ENCODE measurements at regions not wholly inside any gene's neighbourhood (a gene's known extent, or its start where the extent isn't known, plus 50 kb on each side); places are given as distances from the start of the nearest gene placed in this dataset.
"Not testable (repeated sequence)": the region's sequence is repeated elsewhere in the genome, so short reads cannot be mapped to it uniquely, and the experiment has no call there.

DNA sequence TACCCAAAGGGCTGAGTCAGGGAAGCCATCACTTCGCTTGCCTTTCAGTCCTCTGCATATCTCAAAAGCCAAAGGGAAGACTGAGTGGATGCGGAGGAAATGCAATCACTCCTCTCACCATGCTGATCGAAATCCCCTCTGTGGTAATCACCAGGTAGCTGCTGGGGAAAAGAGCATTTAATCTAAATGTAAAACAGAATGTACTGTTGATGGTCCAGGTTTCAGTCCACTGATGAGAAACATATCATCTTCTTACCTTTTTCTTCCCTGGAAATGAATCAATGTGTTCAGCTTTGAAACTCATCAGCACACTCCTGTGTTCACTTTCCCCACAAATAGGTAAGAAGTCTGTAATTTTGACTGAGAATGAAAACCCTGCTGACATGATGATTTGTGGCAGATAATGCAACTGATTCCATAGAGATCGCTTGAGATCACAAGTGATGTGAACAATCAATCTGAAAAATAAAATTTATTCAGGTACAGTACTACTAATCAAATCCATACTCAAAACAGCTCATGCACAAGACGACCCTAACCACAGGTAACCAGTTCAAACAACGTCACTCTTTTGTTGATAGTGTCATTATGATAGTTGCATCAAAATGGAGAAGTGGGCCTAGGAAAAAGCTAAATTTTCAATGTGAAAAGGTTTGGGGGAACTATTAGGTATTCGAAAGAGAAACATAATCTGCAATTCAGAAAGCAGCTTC, 454.0 kb upstream of the RGMB start:
- no peaks in the 10 kb centered on the region for H3K4me1 ChIP-seq (ENCODE audit: control insufficient read depth in 3 of 3, insufficient read depth in 3 of 3, low read length in 3 of 3)
- no peaks in the 10 kb centered on the region for H3K9me3 ChIP-seq (ENCODE audit: control insufficient read depth in 3 of 3, low read length in 3 of 3)
- H3K36me3 ChIP-seq (ENCODE audit: control insufficient read depth in 3 of 3, insufficient read depth in 3 of 3, low read length in 3 of 3) = no peaks in the 10 kb centered on the region
- no peak overlapping the region for H3K9ac ChIP-seq (ENCODE audit: low read depth in 1 of 3, low read length in 3 of 3)
- no peaks in the 10 kb centered on the region for H3K27me3 ChIP-seq (ENCODE audit: control insufficient read depth in 3 of 3, insufficient read depth in 3 of 3, low read length in 3 of 3)
- H3K4me3 ChIP-seq (ENCODE audit: low read length in 3 of 3) = no peak overlapping the region
- H3K27ac ChIP-seq (ENCODE audit: low read depth, low read length) = no peak overlapping the region

GRCh38 chr5:98320343-98320742, 453.1 kb upstream of the RGMB start:
- Histone ChIP-seq H3K27ac (ENCODE audit: low read depth, low read length) (no peak overlapping the region), H3K4me1 (ENCODE audit: control insufficient read depth in 3 of 3, insufficient read depth in 3 of 3, low read length in 3 of 3) (no peaks in the 10 kb centered on the region), H3K36me3 (ENCODE audit: control insufficient read depth in 3 of 3, insufficient read depth in 3 of 3, low read length in 3 of 3) (no peaks in the 10 kb centered on the region), H3K4me3 (ENCODE audit: low read length in 3 of 3) (no peak overlapping the region), H3K9ac (ENCODE audit: low read depth in 1 of 3, low read length in 3 of 3) (no peak overlapping the region), H3K9me3 (ENCODE audit: control insufficient read depth in 3 of 3, low read length in 3 of 3) (no peaks in the 10 kb centered on the region), H3K27me3 (ENCODE audit: control insufficient read depth in 3 of 3, insufficient read depth in 3 of 3, low read length in 3 of 3) (no peaks in the 10 kb centered on the region)

DNA sequence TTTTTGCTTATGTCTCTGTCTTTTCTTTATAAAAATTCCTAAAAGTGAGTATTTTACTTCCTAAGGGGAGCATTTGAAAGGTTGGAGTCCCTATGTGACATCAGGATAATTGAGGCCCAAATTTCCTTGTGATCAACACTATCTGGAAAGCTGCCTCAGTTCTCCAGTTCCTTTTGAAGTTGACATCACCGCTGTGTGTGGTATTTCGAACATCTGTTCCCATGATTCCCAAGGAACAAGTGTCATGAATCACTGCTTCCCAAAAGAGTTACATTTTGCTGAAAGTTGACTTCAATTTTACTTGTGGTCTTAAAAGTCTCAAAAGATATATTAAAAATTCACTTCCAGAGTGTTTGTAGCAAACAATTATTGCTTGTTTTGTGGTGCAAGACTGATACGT, 452.1 kb upstream of the RGMB start:
- Histone ChIP-seq H3K9ac (ENCODE audit: low read depth in 1 of 3, low read length in 3 of 3) (no peak overlapping the region), H3K9me3 (ENCODE audit: control insufficient read depth in 3 of 3, low read length in 3 of 3) (no peaks in the 10 kb centered on the region), H3K27ac (ENCODE audit: low read depth, low read length) (no peak overlapping the region), H3K4me3 (ENCODE audit: low read length in 3 of 3) (no peak overlapping the region), H3K27me3 (ENCODE audit: control insufficient read depth in 3 of 3, insufficient read depth in 3 of 3, low read length in 3 of 3) (no peaks in the 10 kb centered on the region), H3K36me3 (ENCODE audit: control insufficient read depth in 3 of 3, insufficient read depth in 3 of 3, low read length in 3 of 3) (no peaks in the 10 kb centered on the region), H3K4me1 (ENCODE audit: control insufficient read depth in 3 of 3, insufficient read depth in 3 of 3, low read length in 3 of 3) (no peaks in the 10 kb centered on the region)

GRCh38 chr5:98325187-98325586, 448.3 kb upstream of the RGMB start:
- H3K4me1 ChIP-seq (ENCODE audit: control insufficient read depth in 3 of 3, insufficient read depth in 3 of 3, low read length in 3 of 3); H3K27ac ChIP-seq (ENCODE audit: low read depth, low read length); H3K9ac ChIP-seq (ENCODE audit: low read depth in 1 of 3, low read length in 3 of 3); H3K4me3 ChIP-seq (ENCODE audit: low read length in 3 of 3); H3K27me3 ChIP-seq (ENCODE audit: control insufficient read depth in 3 of 3, insufficient read depth in 3 of 3, low read length in 3 of 3); H3K9me3 ChIP-seq (ENCODE audit: control insufficient read depth in 3 of 3, low read length in 3 of 3); H3K36me3 ChIP-seq (ENCODE audit: control insufficient read depth in 3 of 3, insufficient read depth in 3 of 3, low read length in 3 of 3): not testable (repeated sequence)

DNA sequence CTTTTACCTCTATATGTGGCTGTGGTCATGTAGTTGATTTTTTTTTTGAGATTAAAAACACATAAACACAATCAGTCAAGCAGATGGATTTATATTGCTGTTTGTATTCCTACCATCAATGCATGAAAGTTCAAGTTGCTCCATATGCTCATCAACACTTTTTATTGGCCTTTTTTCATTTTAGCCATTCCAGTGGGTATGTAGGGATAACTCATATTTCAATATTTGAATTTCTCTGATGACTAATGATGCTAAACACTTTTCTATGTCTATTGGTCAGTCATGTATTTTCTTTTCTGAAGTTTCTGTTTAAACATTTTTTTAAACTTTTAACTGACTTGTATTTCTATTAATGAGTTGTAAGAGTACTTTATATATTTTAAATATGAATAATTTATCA, 445.4 kb upstream of the RGMB start:
- no peaks in the 10 kb centered on the region for H3K4me1 ChIP-seq (ENCODE audit: control insufficient read depth in 3 of 3, insufficient read depth in 3 of 3, low read length in 3 of 3)
- H3K9me3 ChIP-seq (ENCODE audit: control insufficient read depth in 3 of 3, low read length in 3 of 3) = no peaks in the 10 kb centered on the region
- H3K9ac ChIP-seq (ENCODE audit: low read depth in 1 of 3, low read length in 3 of 3) = no peak overlapping the region
- H3K27me3 ChIP-seq (ENCODE audit: control insufficient read depth in 3 of 3, insufficient read depth in 3 of 3, low read length in 3 of 3) = no peaks in the 10 kb centered on the region
- H3K4me3 ChIP-seq (ENCODE audit: low read length in 3 of 3) = no peak overlapping the region
- no peak overlapping the region for H3K27ac ChIP-seq (ENCODE audit: low read depth, low read length)
- H3K36me3 ChIP-seq (ENCODE audit: control insufficient read depth in 3 of 3, insufficient read depth in 3 of 3, low read length in 3 of 3) = no peaks in the 10 kb centered on the region

DNA sequence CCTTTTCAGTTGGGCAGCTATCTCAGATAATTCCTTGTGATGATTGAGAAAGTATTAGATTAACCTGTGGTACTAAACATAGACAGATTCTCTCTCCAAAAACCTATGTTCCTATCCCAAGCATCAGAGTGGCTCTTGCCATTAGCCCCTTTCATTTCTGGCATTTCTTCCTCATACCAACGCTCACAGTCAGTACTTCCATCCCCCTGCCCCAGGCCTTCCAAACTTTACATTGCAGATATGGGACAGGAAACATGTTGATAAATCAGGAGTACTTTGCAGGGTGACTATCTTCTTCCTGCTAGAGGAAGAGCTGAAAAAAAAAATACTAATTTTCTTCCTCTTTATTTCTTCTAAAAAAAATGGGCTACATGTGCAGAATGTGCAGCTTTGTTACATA, 442.6 kb upstream of the RGMB start:
- Histone ChIP-seq H3K27me3 (ENCODE audit: control insufficient read depth in 3 of 3, insufficient read depth in 3 of 3, low read length in 3 of 3) (no peaks in the 10 kb centered on the region), H3K27ac (ENCODE audit: low read depth, low read length) (no peak overlapping the region), H3K4me1 (ENCODE audit: control insufficient read depth in 3 of 3, insufficient read depth in 3 of 3, low read length in 3 of 3) (no peaks in the 10 kb centered on the region), H3K4me3 (ENCODE audit: low read length in 3 of 3) (no peak overlapping the region), H3K9me3 (ENCODE audit: control insufficient read depth in 3 of 3, low read length in 3 of 3) (no peaks in the 10 kb centered on the region), H3K9ac (ENCODE audit: low read depth in 1 of 3, low read length in 3 of 3) (no peak overlapping the region), H3K36me3 (ENCODE audit: control insufficient read depth in 3 of 3, insufficient read depth in 3 of 3, low read length in 3 of 3) (no peaks in the 10 kb centered on the region)

DNA sequence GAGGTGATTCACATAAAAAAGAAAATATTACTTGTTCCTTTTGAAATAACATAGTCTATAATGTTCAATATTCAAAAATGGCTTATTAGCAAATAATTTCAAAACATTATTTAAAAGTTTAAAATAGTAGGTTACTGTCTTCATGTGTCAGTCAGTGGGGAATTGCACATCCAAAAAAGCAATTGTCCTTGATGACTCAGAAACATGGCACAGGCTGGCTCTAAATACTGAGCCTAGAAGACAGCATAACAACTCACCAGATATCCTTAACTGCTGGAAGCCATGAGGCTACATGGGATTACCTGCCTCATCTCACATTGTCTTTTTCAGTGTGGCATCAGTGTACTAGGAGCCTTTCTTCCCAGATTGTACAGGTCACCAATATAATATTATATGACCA, 439.5 kb upstream of the RGMB start:
- H3K4me3 ChIP-seq (ENCODE audit: low read length in 3 of 3) = no peak overlapping the region
- H3K4me1 ChIP-seq (ENCODE audit: control insufficient read depth in 3 of 3, insufficient read depth in 3 of 3, low read length in 3 of 3) = no peaks in the 10 kb centered on the region
- no peak overlapping the region for H3K9ac ChIP-seq (ENCODE audit: low read depth in 1 of 3, low read length in 3 of 3)
- H3K27me3 ChIP-seq (ENCODE audit: control insufficient read depth in 3 of 3, insufficient read depth in 3 of 3, low read length in 3 of 3) = no peaks in the 10 kb centered on the region
- no peaks in the 10 kb centered on the region for H3K36me3 ChIP-seq (ENCODE audit: control insufficient read depth in 3 of 3, insufficient read depth in 3 of 3, low read length in 3 of 3)
- no peaks in the 10 kb centered on the region for H3K9me3 ChIP-seq (ENCODE audit: control insufficient read depth in 3 of 3, low read length in 3 of 3)
- no peak overlapping the region for H3K27ac ChIP-seq (ENCODE audit: low read depth, low read length)

GRCh38 chr5:98334946-98335345, 438.5 kb upstream of the RGMB start:
- Histone ChIP-seq H3K9me3 (ENCODE audit: control insufficient read depth in 3 of 3, low read length in 3 of 3) (peaks cover 0 to 2% (median 0%) of the 10 kb centered on the region in 3 donors), H3K4me1 (ENCODE audit: control insufficient read depth in 3 of 3, insufficient read depth in 3 of 3, low read length in 3 of 3) (no peaks in the 10 kb centered on the region), H3K27ac (ENCODE audit: low read depth, low read length) (no peak overlapping the region), H3K9ac (ENCODE audit: low read depth in 1 of 3, low read length in 3 of 3) (no peak overlapping the region), H3K27me3 (ENCODE audit: control insufficient read depth in 3 of 3, insufficient read depth in 3 of 3, low read length in 3 of 3) (no peaks in the 10 kb centered on the region), H3K4me3 (ENCODE audit: low read length in 3 of 3) (no peak overlapping the region), H3K36me3 (ENCODE audit: control insufficient read depth in 3 of 3, insufficient read depth in 3 of 3, low read length in 3 of 3) (no peaks in the 10 kb centered on the region)

GRCh38 chr5:98339141-98339848, 434.2 kb upstream of the RGMB start:
- Histone ChIP-seq H3K27ac (ENCODE audit: low read depth, low read length) (no peak overlapping the region), H3K36me3 (ENCODE audit: control insufficient read depth in 3 of 3, insufficient read depth in 3 of 3, low read length in 3 of 3) (no peaks in the 10 kb centered on the region), H3K4me3 (ENCODE audit: low read length in 3 of 3) (no peak overlapping the region), H3K9me3 (ENCODE audit: control insufficient read depth in 3 of 3, low read length in 3 of 3) (peaks cover 0 to 2% (median 0%) of the 10 kb centered on the region in 3 donors), H3K9ac (ENCODE audit: low read depth in 1 of 3, low read length in 3 of 3) (no peak overlapping the region), H3K4me1 (ENCODE audit: control insufficient read depth in 3 of 3, insufficient read depth in 3 of 3, low read length in 3 of 3) (no peaks in the 10 kb centered on the region), H3K27me3 (ENCODE audit: control insufficient read depth in 3 of 3, insufficient read depth in 3 of 3, low read length in 3 of 3) (no peaks in the 10 kb centered on the region)

Measured in skeletal muscle tissue (tissue), 3 donors.